MM.1S (cell line): ENCODE measurements at regions not wholly inside any gene's neighbourhood (a gene's known extent, or its start where the extent isn't known, plus 50 kb on each side); places are given as distances from the start of the nearest gene placed in this dataset.

Experiments
- DNase-seq: peaks from one replicate; pipeline ENCODE4 v3.0.0-alpha.2; 2015
- H2AFZ ChIP-seq: fragments of 300-600 bp; sonication (generic); 2 replicates; pipeline ENCODE4 v1.6.0; 2016; ENCODE audit warnings: antibody characterized with exemption, low read length
- H3F3A ChIP-seq: fragments of 300-600 bp; sonication (generic); 2 replicates; pipeline ENCODE4 v1.6.1; 2016; ENCODE audit warnings: mild to moderate bottlenecking, antibody characterized with exemption, low read length, moderate library complexity, mixed read lengths; ENCODE audit not compliant: insufficient read depth
- H3K27ac ChIP-seq: fragments of 300-600 bp; sonication (generic); 2 replicates; pipeline ENCODE4 v1.5.1; 2016; ENCODE audit warnings: mild to moderate bottlenecking, low read length
- H3K27me3 ChIP-seq: fragments of 300-600 bp; sonication (generic); replicated peaks from 2 replicates; pipeline ENCODE4 v1.6.0; 2016; ENCODE audit warnings: low read length; ENCODE audit not compliant: insufficient read depth
- H3K36me3 ChIP-seq: fragments of 300-600 bp; sonication (generic); replicated peaks from 2 replicates; pipeline ENCODE4 v1.6.1; 2016; ENCODE audit warnings: mild to moderate bottlenecking, low read length, mixed read lengths; ENCODE audit not compliant: insufficient read depth
- H3K4me1 ChIP-seq: fragments of 300-600 bp; sonication (generic); 2 replicates; pipeline ENCODE4 v1.6.1; 2016; ENCODE audit warnings: low read length, mixed read lengths
- H3K4me2 ChIP-seq: fragments of 300-600 bp; sonication (generic); 2 replicates; pipeline ENCODE4 v1.6.0; 2016; ENCODE audit warnings: low read depth, low read length
- H3K4me3 ChIP-seq: fragments of 300-600 bp; sonication (generic); 2 replicates; pipeline ENCODE4 v1.5.1; 2016; ENCODE audit warnings: low read length, mixed read lengths
- H3K79me2 ChIP-seq: fragments of 300-600 bp; sonication (generic); 2 replicates; pipeline ENCODE4 v1.6.1; 2016; ENCODE audit warnings: mixed run types, low read length, mixed read lengths
- H3K9ac ChIP-seq: fragments of 300-600 bp; sonication (generic); 2 replicates; pipeline ENCODE4 v1.6.1; 2016; ENCODE audit warnings: low read length, mixed read lengths
- H3K9me2 ChIP-seq: fragments of 300-600 bp; sonication (generic); replicated peaks from 2 replicates; pipeline ENCODE4 v1.6.1; 2016; ENCODE audit warnings: mild to moderate bottlenecking, low read length, mixed read lengths; ENCODE audit not compliant: insufficient read depth
- H3K9me3 ChIP-seq: fragments of 300-600 bp; sonication (generic); replicated peaks from 2 replicates; pipeline ENCODE4 v1.6.1; 2016; ENCODE audit warnings: mild to moderate bottlenecking, low read length, mixed read lengths; ENCODE audit not compliant: insufficient read depth
- H4K20me1 ChIP-seq: fragments of 300-600 bp; sonication (generic); 2 replicates; pipeline ENCODE4 v1.6.1; 2016; ENCODE audit warnings: mild to moderate bottlenecking, low read length, moderate library complexity, mixed read lengths; ENCODE audit not compliant: insufficient read depth
- CTCF ChIP-seq: fragments of 300-600 bp; sonication (generic); IDR thresholded peaks from 2 replicates; pipeline ENCODE4 v1.5.1; 2016; ENCODE audit warnings: antibody characterized with exemption, low read length, mixed read lengths
- EZH2 ChIP-seq: fragments of 300-600 bp; sonication (generic); optimal IDR thresholded peaks from 2 replicates; pipeline ENCODE3; 2017; ENCODE audit warnings: low read depth, mild to moderate bottlenecking, antibody characterized with exemption, low read length, mixed read lengths
- EZH2phosphoT487 ChIP-seq: fragments of 300-600 bp; sonication (generic); IDR thresholded peaks from 2 replicates; pipeline ENCODE4 v1.6.1; 2018; ENCODE audit warnings: antibody characterized with exemption, low read length

- Histone ChIP-seq H4K20me1 (no peaks in the 10 kb centered on the region), H3K4me3 (no peak overlapping the region), H3K4me2 (no peak overlapping the region), H3F3A (no peaks in the 10 kb centered on the region), H3K36me3 (no peaks in the 10 kb centered on the region), H3K9me3 (no peaks in the 10 kb centered on the region), H3K79me2 (no peaks in the 10 kb centered on the region), H3K9ac (no peak overlapping the region), H2AFZ (no peak overlapping the region), H3K27ac (no peak overlapping the region), H3K9me2 (no peaks in the 10 kb centered on the region), H3K27me3 (no peaks in the 10 kb centered on the region), H3K4me1 (no peaks in the 10 kb centered on the region)
- no peak for TF ChIP-seq CTCF
- TF ChIP-seq EZH2 = no peak
- no peak for TF ChIP-seq EZH2phosphoT487
- no peak for DNase-seq
These were observed 262.1 kb downstream of the HACE1 start for GRCh38 chr6:104597541-104598050.

DNA sequence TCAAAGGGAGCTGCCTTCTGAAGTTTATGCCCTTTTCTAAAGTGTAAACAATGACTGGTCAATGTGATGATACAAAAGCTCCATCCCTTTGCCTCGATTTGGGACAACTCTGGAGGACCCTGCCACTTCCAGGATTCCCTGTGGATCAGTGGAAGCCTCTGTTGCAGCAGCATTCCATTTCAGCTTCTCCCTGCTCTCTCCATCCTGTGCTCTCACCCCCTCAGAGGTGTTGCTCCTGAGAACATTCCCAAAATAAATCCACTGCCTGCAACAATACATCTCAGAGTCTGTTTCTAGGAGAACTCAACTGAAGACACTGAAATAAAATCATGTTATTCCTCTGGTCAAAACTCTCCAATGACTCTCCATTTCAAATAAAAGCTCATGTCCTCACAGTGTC, 263.6 kb downstream of the HACE1 start:
- Histone ChIP-seq H2AFZ (no peak overlapping the region), H3F3A (no peaks in the 10 kb centered on the region), H3K9ac (no peak overlapping the region), H3K9me2 (no peaks in the 10 kb centered on the region), H3K27me3 (no peaks in the 10 kb centered on the region), H3K4me2 (no peak overlapping the region), H3K4me1 (no peaks in the 10 kb centered on the region), H3K27ac (no peak overlapping the region), H3K4me3 (no peak overlapping the region), H3K79me2 (no peaks in the 10 kb centered on the region), H4K20me1 (no peaks in the 10 kb centered on the region), H3K36me3 (no peaks in the 10 kb centered on the region), H3K9me3 (no peaks in the 10 kb centered on the region)
- TF ChIP-seq EZH2 (no peak), EZH2phosphoT487 (no peak), CTCF (no peak)
- no peak for DNase-seq

- H3K27me3 ChIP-seq = no peaks in the 10 kb centered on the region
- H3K4me1 ChIP-seq = no peaks in the 10 kb centered on the region
- H3K36me3 ChIP-seq = no peaks in the 10 kb centered on the region
- H4K20me1 ChIP-seq = no peaks in the 10 kb centered on the region
- H2AFZ ChIP-seq = no peak overlapping the region
- H3F3A ChIP-seq = no peaks in the 10 kb centered on the region
- no peak for DNase-seq
- H3K27ac ChIP-seq = no peak overlapping the region
- H3K9me2 ChIP-seq = no peaks in the 10 kb centered on the region
- no peaks in the 10 kb centered on the region for H3K79me2 ChIP-seq
- no peak overlapping the region for H3K4me3 ChIP-seq
- H3K4me2 ChIP-seq = no peak overlapping the region
- TF ChIP-seq EZH2phosphoT487 (no peak), CTCF (no peak), EZH2 (no peak)
- no peak overlapping the region for H3K9ac ChIP-seq
- H3K9me3 ChIP-seq = no peaks in the 10 kb centered on the region
These were observed 264.4 kb downstream of the HACE1 start for GRCh38 chr6:104595311-104595820.
